HEK293 (cell line): ENCODE measurements at regions not wholly inside any gene's neighbourhood (a gene's known extent, or its start where the extent isn't known, plus 50 kb on each side); places are given as distances from the start of the nearest gene placed in this dataset.

ENCODE experiments used
- CTCF ChIA-PET: fragments of 350-600 bp; formaldehyde crosslinking; extraction: SDS; loops from one replicate; lab custom pipeline; 2021; ENCODE audit warnings: antibody characterized with exemption; lab: Yijun Ruan, JAX
- POLR2A ChIA-PET: fragments of 300-600 bp; formaldehyde crosslinking; extraction: SDS; loops from one replicate; lab custom pipeline; 2020; ENCODE audit warnings: antibody characterized with exemption, inconsistent platforms; lab: Yijun Ruan, JAX
- H3K27ac ChIP-seq: fragments of 200-500 bp; sonication (Bioruptor generic); 2 replicates; pipeline ENCODE4 v1.5.1; 2014; ENCODE audit warnings: low read depth, low read length, control low read depth, inconsistent platforms; ENCODE audit errors: extremely low read depth
- H3K36me3 ChIP-seq, 2 experiments: fragments of 200-500 bp in 1 of 2; sonication (Bioruptor generic) in 1 of 2; 1 replicate in 1 of 2; 2 replicates in 1 of 2; pipeline ENCODE4 v1.5.1; 2014 to 2017; ENCODE audit warnings: inconsistent platforms in 2 of 2, low read length in 2 of 2; ENCODE audit not compliant: control insufficient read depth in 2 of 2, insufficient read depth in 1 of 2
- H3K4me1 ChIP-seq: fragments of 200-500 bp; sonication (Bioruptor generic); 2 replicates; pipeline ENCODE4 v1.5.1; 2014; ENCODE audit warnings: mild to moderate bottlenecking, low read length, inconsistent platforms; ENCODE audit not compliant: control insufficient read depth, insufficient read depth
- H3K4me3 ChIP-seq: 2 replicates; pipeline ENCODE4 v1.5.1; 2011; ENCODE audit warnings: low read depth, mild to moderate bottlenecking, control low read depth, low read length, moderate library complexity
- H3K9me3 ChIP-seq: fragments of 200-500 bp; sonication (Bioruptor generic); 2 replicates; pipeline ENCODE4 v1.5.1; 2014; ENCODE audit warnings: low read depth, low read length, inconsistent platforms; ENCODE audit not compliant: control insufficient read depth, insufficient read depth
- BCL11A ChIP-seq: fragments of 450-650 bp; formaldehyde crosslinking; IDR thresholded peaks from 2 replicates; pipeline ENCODE4 v1.5.1; 2016; ENCODE audit warnings: low read depth, missing biosample characterization, missing genetic modification characterization
- EGR2 ChIP-seq: fragments of 450-650 bp; formaldehyde crosslinking; IDR thresholded peaks from 2 replicates; pipeline ENCODE4 v1.5.1; 2016; ENCODE audit warnings: low read depth, missing biosample characterization, missing genetic modification characterization
- KLF10 ChIP-seq: fragments of 450-650 bp; IDR thresholded peaks from 2 replicates; pipeline ENCODE4 v1.5.1; 2018; ENCODE audit warnings: missing biosample characterization, mild to moderate bottlenecking, missing genetic modification characterization
- KLF17 ChIP-seq: fragments of 450-650 bp; formaldehyde crosslinking; IDR thresholded peaks from 2 replicates; pipeline ENCODE4 v1.5.1; 2016; ENCODE audit warnings: missing biosample characterization, missing genetic modification characterization
- MZF1 ChIP-seq: fragments of 450-650 bp; formaldehyde crosslinking; IDR thresholded peaks from 2 replicates; pipeline ENCODE4 v1.5.1; 2017; ENCODE audit warnings: missing biosample characterization, missing genetic modification characterization, borderline replicate concordance
- REPIN1 ChIP-seq: fragments of 450-650 bp; formaldehyde crosslinking; IDR thresholded peaks from 2 replicates; pipeline ENCODE4 v1.5.1; 2017; ENCODE audit warnings: missing biosample characterization, missing genetic modification characterization, low read depth
- ZNF10 ChIP-seq: fragments of 450-650 bp; formaldehyde crosslinking; IDR thresholded peaks from 2 replicates; pipeline ENCODE4 v1.5.1; 2017; ENCODE audit warnings: missing biosample characterization, missing genetic modification characterization
- ZNF138 ChIP-seq: fragments of 450-650 bp; formaldehyde crosslinking; IDR thresholded peaks from 2 replicates; pipeline ENCODE4 v1.5.1; 2016; ENCODE audit warnings: missing biosample characterization, missing genetic modification characterization, borderline replicate concordance
- ZNF169 ChIP-seq: fragments of 450-650 bp; formaldehyde crosslinking; IDR thresholded peaks from 2 replicates; pipeline ENCODE4 v1.5.1; 2016; ENCODE audit warnings: missing biosample characterization, missing genetic modification characterization
- ZNF184 ChIP-seq: fragments of 450-650 bp; IDR thresholded peaks from 2 replicates; pipeline ENCODE4 v1.5.1; 2018; ENCODE audit warnings: missing biosample characterization, mild to moderate bottlenecking, missing genetic modification characterization
- ZNF214 ChIP-seq: fragments of 450-650 bp; formaldehyde crosslinking; IDR thresholded peaks from 2 replicates; pipeline ENCODE4 v1.5.1; 2017; ENCODE audit warnings: missing biosample characterization, mild to moderate bottlenecking, missing genetic modification characterization, borderline replicate concordance
- ZNF239 ChIP-seq: fragments of 450-650 bp; formaldehyde crosslinking; IDR thresholded peaks from 2 replicates; pipeline ENCODE4 v1.5.1; 2016; ENCODE audit warnings: missing biosample characterization, missing genetic modification characterization
- ZNF248 ChIP-seq: fragments of 450-650 bp; formaldehyde crosslinking; IDR thresholded peaks from 2 replicates; pipeline ENCODE4 v1.5.1; 2017; ENCODE audit warnings: missing biosample characterization, missing genetic modification characterization
- ZNF341 ChIP-seq: fragments of 450-650 bp; formaldehyde crosslinking; IDR thresholded peaks from 2 replicates; pipeline ENCODE4; 2016; ENCODE audit warnings: low read depth, missing biosample characterization, missing genetic modification characterization
- ZNF423 ChIP-seq: fragments of 450-650 bp; formaldehyde crosslinking; IDR thresholded peaks from 2 replicates; pipeline ENCODE4 v1.5.1; 2016; ENCODE audit warnings: missing biosample characterization, missing genetic modification characterization
- ZNF501 ChIP-seq: fragments of 450-650 bp; formaldehyde crosslinking; IDR thresholded peaks from 2 replicates; pipeline ENCODE4 v1.5.1; 2016; ENCODE audit warnings: missing biosample characterization, missing genetic modification characterization
- ZNF521 ChIP-seq: fragments of 450-650 bp; formaldehyde crosslinking; IDR thresholded peaks from 2 replicates; pipeline ENCODE4 v1.5.1; 2017; ENCODE audit warnings: missing biosample characterization, mild to moderate bottlenecking, missing genetic modification characterization
- ZNF626 ChIP-seq: fragments of 450-650 bp; sonication (Bioruptor Pico); formaldehyde crosslinking; IDR thresholded peaks from 2 replicates; pipeline ENCODE4 v1.5.1; 2018; ENCODE audit warnings: missing biosample characterization, missing genetic modification characterization, inconsistent platforms
- ZNF654 ChIP-seq: fragments of 450-650 bp; formaldehyde crosslinking; IDR thresholded peaks from 2 replicates; pipeline ENCODE4 v1.5.1; 2016; ENCODE audit warnings: low read depth, missing biosample characterization, missing genetic modification characterization
- ZNF658 ChIP-seq: fragments of 450-650 bp; formaldehyde crosslinking; IDR thresholded peaks from 2 replicates; pipeline ENCODE4; 2016; ENCODE audit warnings: missing biosample characterization, missing genetic modification characterization
- ZNF692 ChIP-seq: fragments of 450-650 bp; formaldehyde crosslinking; IDR thresholded peaks from 2 replicates; pipeline ENCODE4 v1.5.1; 2016; ENCODE audit warnings: missing biosample characterization, missing genetic modification characterization
- ZNF704 ChIP-seq: fragments of 450-650 bp; formaldehyde crosslinking; IDR thresholded peaks from 2 replicates; pipeline ENCODE4 v1.5.1; 2016; ENCODE audit warnings: missing biosample characterization, missing genetic modification characterization

GRCh38 chr5:144880513-144880912, 709.8 kb downstream of the KCTD16 start (continued):
- TF ChIP-seq ZNF169 (tag by site-specific recombination) (no peak), EGR2 (tag by site-specific recombination) (no peak), ZNF184 (tag by site-specific recombination) (no peak)

DNA sequence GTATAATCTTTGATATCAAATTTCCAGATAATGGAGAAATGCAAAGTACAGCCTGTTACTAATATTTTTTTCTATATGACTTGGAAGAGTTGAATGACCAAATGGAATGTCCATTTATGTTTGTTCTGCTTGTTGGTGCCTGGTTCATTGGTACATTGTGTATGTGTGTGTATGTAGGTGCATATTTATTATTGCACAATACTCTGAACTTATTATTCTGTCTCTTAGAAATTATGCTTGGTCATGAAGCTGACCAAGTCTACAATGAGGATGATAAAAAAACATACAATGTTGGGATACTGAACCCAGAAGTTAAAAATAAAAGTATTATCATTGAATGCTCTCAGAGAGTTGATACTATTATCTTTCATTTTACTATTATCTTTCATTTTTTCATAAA, 706.3 kb downstream of the KCTD16 start:
- H3K27ac ChIP-seq = no peak overlapping the region
- CTCF ChIA-PET = no interaction called here
- no peaks in the 10 kb centered on the region for H3K36me3 ChIP-seq
- TF ChIP-seq MZF1 (tag by site-specific recombination) (no peak), BCL11A (tag by site-specific recombination) (no peak)
- POLR2A ChIA-PET = no interaction called here
- no peak overlapping the region for H3K4me3 ChIP-seq
- H3K4me1 ChIP-seq = no peaks in the 10 kb centered on the region
- no peaks in the 10 kb centered on the region for H3K9me3 ChIP-seq

GRCh38 chr5:144873076-144873475, 702.4 kb downstream of the KCTD16 start:
- Histone ChIP-seq H3K4me1 (no peaks in the 10 kb centered on the region), H3K27ac (no peak overlapping the region), H3K36me3 (no peaks in the 10 kb centered on the region), H3K9me3 (no peaks in the 10 kb centered on the region), H3K4me3 (no peak overlapping the region)
- TF ChIP-seq ZNF501 (tag by site-specific recombination) (no peak), KLF17 (tag by site-specific recombination) (no peak), ZNF654 (tag by site-specific recombination) (no peak), ZNF658 (tag by site-specific recombination) (no peak), ZNF341 (no peak), ZNF239 (tag by site-specific recombination) (no peak), ZNF692 (no peak), ZNF521 (no peak), ZNF626 (tag by site-specific recombination) (no peak), REPIN1 (tag by site-specific recombination) (no peak), KLF10 (tag by site-specific recombination) (no peak), ZNF423 (tag by site-specific recombination) (no peak), ZNF10 (tag by site-specific recombination) (no peak), ZNF214 (no peak), ZNF704 (tag by site-specific recombination) (no peak), ZNF248 (tag by site-specific recombination) (no peak), ZNF138 (tag by site-specific recombination) (no peak)
- CTCF ChIA-PET = no interaction called here
- POLR2A ChIA-PET = interaction anchor here (0.6 kb wide), 1 partner anchor 1203 kb away, joined by 5 read pairs; no protein-coding TSS in a partner anchor
